RKO (cell line): ENCODE measurements at regions not wholly inside any gene's neighbourhood (a gene's known extent, or its start where the extent isn't known, plus 50 kb on each side); places are given as distances from the start of the nearest gene placed in this dataset.

Experiments used
- DNase-seq: peaks from one replicate; pipeline ENCODE4 v3.0.0-alpha.2; 2016; ENCODE audit warnings: low spot score

DNA sequence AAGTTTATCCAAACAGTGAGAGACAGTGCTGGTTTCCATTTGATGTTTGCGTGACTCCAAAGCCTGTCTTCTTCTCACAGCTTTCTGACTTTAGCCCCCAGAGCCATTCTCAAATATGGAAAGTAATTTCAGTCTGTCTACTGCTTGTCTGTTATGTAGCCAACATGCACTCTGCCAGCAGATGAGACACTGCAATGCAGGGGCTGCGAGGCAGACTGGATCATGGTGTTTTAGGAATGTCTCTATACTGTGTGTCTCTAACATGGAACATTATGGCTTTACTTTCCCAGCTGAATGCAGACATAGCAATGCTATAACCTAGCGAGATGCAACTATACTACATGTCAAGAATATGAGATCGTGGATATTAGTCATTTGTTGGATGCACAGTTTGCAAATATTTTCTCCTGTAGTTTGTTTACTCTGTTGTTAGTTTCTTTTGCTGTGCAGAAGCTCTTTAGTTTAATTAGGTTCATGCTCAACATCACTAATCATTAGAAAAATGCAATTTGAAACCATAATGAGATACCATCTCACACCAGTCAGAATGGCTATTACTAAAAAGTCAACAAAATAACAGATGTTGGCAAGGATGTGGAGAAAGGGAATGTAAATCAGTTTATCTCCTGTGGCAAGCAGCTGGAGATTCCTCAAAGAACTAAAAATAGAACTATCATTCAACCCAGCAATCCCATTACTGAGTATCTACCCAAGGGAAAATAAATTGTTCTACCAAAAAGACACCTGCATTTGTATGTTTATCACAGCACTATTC lies 235.8 kb upstream of the TMTC1 start:
- no peak for DNase-seq

DNA sequence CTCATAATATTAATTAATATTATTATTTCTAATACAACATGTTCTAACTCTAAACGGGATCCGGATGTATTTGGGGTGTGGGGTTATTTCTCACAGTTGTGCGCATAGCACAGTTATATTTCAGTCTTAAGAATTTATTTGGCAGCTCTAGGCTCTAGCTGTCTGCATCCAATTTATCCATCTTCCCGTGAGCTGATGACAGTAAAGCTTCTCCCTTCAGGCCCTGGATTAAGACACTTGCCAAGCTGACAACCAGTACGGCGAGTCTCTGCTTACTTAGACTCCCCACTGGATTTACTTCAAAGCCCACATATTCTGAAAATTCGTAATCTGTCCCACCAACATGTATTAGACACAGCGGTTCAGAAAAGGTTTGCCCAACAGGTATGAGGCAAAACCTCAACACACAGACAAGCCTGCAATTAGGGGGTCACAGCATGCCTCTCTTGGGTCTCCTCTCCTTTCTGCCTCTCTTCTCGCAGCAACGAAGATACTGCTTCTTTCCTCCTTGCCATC lies 232.9 kb upstream of the TMTC1 start:
- DNase-seq: no peak

DNA sequence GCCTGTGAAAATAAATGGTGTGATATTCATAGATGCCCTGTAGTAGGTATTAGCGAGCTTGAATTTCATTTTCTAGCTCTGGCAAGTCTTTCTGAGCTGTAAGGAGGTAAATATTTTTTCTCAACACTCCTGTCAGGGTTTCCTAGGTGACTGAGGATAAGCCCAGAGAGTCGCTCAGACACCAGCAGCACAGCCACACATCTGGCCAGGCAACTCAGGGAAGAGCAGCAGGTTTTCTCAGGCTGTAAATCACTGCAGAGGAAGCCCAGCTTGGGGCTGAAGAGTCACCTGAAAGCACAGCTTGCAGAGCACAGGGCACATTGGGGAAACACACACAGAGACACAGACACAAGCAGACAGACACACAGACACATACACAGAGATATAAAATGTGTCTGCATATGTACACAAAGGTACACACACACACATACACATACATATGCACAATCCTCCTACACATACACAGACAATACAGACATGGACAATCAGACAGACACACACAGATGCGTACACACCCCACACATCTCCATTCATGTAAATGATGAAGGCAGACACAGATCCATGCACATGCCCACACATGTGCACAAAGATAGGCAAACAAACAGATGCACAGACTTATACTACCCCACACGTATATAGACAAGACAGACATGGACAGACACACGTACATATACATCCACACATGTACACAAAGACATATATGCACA lies 232.0 kb upstream of the TMTC1 start:
- no peak for DNase-seq

DNA sequence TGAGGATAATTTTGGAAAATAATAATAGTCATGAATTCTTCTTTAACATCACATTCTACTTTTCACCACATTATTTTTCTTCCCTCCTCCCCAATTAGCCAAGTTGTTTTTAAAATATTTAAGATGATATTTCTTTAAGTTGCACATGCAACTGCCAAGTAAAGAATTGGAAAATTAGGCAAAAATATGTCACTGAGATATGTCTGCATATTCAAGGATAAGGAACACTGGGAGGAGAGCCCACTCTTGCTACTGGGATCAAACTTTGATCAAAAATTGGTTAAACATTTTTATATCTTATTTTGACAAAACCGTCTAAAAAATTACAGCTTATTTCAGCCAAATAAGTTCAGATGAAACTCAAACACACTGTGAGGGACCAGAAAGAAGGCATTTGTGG lies 231.2 kb upstream of the TMTC1 start:
- DNase-seq: no peak

DNA sequence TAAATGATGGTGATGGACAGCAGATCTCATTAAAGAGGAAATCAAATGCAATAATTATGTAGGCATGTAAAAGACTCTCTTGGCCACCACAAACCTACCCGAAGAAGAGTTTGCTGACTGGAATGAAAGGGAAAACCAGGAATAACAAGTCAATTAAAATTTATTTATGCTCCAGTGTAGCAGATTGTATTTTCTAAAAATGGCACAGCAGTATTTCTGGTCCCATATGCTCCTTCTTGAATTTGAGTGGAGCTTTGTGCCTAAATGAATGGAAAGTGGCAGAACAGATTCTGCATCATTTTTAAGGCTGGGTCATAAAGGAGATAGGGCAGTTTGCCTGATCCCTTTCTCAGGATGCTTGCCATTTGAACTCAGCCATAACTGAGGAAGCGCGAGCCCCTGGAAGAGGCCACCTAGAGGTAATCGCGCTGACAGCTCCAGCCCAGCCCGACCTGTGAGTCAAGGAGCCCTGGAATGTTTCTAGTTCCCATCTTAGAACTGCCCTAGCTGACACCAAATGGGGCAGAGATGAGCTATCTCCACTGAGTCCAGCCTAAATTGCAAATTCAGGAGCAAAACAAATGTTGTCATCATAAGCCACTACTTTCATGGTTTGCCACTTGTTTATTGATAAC lies 229.2 kb upstream of the TMTC1 start:
- no peak for DNase-seq

DNA sequence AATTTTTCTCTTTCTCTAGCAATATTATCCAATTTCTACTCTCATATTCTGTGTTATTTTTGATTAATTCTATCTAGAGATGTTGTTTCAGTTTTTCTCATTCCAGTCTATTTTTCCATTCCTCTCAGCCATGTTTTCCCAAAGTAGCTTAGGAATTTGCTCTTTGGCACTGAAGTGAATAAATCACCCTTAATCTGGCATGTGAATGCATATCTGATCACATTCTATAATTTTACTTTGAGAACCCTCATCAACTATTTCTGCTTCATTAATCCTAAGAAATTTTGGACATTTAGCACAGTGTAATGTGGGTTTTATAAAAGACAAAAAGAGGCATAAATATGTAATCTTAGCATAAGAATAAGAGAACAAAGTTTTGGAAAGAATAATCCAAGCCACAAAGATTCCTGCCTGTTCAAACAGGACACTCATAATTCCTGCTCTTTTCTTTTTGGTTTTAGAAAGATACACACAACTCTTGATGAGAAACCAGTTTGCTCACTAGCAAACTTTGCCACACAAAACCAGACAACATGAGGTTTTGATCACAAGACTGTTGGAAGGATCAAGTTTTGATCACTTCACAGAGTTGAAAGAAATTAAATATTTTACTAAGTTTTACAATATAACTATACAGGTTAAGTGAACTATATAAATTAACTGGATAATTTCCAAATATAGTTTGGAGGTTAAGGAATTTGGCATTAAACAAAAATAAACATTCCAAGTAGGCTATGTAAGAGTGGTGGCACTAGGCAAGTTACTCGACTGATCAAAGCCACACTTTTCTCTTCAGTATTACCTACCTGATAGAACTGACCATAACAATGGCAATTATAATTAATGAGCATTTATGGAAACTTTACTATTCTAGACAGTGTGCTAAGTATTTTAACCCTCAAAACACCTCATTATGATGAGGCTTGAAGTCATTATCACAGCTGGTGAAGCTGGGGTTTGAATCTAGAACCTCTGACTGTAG lies 226.6 kb upstream of the TMTC1 start:
- no peak for DNase-seq

DNA sequence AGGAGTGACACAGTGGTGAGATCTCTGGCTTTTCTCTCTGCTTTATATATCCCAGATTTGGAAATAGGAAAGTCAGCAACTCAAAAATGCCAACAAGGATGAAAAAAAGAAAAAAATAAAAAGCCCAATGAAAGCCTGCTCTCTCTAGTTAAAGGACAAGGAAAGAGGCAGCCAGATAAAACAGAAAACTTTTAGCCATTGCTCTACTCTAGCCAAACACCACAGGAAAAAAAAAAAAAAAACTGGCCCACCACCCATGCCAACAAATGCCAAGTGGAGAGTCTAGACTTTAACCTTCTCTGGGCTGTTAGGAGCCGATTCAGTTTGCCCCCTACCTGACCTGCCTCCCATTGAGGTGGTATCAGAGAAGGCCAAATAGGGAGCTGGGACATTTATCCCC lies 222.3 kb upstream of the TMTC1 start:
- DNase-seq: no peak

DNA sequence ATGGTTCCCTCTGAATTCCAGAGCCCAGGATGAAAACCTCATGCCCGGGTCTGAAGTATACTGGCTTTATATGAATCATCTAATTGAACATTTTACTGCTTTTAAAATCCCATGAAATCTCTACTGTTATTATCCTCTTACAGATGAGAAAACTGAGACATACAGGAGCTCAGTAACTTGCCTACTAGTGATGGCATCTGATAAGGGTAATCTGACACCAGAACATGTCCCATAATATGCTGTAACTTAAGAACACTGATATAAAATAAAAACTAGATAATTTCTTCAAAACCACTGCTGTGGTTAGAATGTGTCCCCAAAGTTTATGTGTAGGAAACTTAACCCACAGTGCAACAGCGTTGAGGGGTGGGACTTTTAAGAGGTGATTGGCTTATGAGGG lies 219.6 kb upstream of the TMTC1 start:
- DNase-seq: no peak

DNA sequence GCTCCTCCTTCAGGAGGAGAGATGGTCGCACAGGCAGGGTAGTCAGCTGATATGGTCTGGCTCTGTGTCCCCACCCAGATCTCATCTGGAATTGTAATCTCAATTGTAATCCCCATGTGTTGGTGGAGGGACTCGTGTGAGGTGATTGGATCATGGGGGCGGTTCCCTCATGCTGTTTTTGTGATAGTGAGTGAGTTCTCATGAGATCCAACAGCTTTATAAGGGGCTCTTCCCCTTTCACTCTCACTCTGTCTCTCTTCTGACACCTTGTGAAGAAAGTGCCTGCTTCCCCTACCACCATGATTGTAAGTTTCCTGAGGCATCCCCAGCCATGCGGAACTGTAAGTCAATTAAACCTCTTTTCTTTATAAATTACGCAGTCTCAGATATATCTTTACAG lies 218.9 kb upstream of the TMTC1 start:
- DNase-seq: no peak

DNA sequence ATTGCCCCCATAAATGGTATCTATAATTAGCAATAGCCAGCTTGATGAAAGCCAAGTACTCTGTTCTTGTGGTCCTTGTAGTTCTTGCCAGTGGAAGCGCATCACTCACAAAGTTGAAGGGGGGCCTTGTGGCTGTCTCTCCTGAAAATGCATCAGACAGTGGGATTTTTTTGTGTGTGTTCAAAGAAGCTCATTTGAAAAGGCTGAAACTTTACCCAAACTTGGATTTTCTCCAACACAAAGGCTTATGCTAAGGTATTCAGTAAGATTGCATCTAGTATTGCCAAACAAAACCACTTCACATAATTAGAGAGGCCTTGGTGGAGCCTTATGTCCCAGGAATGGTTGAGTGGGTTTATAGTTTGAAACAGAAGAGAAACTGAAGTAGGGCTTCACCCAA lies 216.7 kb upstream of the TMTC1 start:
- DNase-seq: no peak

DNA sequence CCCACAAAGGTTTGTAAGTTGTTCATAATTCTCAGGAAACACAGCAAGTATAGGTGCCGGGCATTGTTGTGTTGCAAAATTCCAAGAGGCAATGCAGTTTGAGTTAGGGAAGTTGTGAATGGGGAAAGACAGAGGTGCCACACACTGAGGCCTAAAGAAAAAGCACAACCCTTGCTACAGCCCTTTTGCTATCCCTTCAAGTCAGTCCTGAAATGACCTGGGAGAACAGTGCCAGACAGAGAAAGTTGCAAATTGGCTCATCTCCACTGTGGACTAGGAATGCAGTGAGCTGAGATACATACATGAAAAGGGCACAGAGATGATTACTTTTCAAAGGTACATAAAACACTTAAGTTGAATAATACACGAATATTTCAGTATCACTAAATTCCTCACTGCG lies 213.3 kb upstream of the TMTC1 start:
- no peak for DNase-seq

DNA sequence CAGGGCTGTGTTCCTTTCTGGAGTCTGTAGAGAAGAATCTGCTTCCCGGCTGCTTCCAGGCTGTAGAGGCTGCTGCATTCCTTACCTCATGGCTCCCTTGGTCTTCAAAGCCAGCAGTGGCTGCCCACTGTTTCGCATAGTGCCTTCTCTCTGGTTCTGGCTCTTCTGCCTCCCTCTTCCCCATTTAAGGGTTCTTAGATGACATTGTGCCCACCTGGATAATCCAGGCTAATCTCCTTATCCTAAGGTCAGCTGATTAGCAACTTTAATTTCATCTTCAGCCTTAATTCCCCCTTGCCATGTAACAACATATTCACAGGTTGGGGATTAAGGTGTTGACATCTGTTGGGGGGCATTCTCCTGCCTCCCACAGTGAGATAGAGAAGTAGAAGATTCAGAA lies 208.6 kb upstream of the TMTC1 start:
- no peak for DNase-seq

DNA sequence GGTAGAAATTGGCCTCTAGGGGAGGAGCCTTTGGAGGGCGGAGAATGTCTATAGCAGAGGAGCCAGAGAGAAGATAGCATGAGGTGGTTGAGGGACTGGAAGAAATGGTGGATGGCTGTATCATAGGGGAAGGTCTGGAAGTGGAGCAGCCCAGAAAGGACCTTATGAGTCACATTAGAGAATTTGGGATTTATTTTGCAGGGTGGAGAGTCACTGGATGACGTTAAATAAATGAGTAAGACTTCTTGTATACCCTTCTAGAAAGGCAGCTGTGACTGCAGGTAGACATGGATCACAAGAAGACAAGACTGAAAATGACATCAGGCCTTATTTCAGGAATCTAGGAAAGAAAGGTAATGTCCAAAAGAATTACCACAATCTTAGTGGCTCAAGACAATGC lies 208.2 kb upstream of the TMTC1 start:
- no peak for DNase-seq

DNA sequence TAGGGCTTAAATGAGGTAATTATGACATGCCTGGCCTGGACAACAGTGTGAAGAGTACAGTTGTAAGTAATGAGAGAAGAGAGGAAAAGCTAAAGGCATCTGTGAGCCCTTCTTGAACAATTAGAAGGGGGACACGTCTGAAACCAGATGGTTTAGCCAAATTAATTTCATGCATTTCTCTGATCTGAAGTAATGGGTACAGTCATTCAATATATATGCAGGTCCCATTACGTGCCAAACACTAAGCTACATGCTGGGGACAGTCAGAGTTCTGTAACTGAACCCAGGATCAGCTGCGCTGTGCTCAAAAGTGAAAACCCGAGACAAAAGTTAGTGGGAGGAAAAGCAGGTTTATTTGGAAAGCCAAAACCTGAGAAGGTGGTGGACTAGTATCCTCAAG lies 207.2 kb upstream of the TMTC1 start:
- no peak for DNase-seq

DNA sequence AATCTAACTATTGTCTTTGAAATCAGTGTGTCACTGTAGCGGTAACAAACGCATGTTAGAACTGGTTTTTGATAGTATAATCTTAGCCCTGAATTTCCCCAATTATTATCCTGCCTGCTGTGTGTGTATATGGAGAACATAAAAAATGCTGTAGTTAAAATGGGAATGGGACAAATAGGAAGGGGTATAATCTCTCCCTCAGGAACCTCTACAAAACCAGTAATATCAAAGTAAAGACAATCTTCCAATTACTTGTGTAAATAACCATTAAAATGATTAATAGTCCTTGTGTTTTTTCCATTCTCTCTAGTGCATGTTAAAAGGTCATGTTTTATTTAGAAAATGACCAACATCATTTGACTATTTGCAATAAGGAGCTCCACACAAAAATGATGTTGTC lies 200.1 kb upstream of the TMTC1 start:
- DNase-seq: no peak

DNA sequence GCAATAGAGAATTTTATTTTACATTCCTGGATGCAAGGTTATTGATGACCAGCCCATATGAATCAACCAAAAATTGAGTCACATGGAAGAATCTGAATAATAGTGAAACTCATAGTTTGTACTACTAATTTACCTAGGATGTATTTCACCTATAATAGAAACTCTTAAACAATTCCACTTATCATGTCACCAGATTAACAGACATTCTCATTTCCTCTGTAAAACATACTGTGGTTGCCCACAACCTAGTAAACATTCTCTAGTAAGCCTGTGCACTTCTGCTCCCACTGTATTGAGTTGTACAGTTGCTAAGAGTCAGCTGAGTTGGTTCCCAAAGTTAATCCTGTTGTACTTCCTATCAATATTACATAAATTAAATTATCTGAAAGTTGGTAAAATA lies 196.6 kb upstream of the TMTC1 start:
- no peak for DNase-seq

DNA sequence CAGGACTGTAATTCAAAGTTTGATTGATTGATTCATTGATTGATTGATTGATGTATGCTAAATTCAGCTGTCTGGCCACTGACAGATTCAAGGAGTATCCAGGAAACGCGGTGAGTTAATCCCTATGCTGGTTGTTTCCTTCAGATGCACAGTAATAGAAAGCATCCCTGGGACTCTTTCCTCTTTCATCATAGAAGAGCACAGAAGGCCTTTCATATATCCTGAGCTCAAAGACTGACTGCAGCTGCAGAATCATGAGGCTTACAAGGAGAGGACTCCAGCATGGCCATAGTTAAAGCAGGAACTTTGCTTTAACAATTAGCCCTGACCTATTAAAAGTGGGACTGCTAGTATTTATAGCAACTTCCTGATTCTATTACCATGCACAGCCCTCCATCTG lies 187.7 kb upstream of the TMTC1 start:
- no peak for DNase-seq

DNA sequence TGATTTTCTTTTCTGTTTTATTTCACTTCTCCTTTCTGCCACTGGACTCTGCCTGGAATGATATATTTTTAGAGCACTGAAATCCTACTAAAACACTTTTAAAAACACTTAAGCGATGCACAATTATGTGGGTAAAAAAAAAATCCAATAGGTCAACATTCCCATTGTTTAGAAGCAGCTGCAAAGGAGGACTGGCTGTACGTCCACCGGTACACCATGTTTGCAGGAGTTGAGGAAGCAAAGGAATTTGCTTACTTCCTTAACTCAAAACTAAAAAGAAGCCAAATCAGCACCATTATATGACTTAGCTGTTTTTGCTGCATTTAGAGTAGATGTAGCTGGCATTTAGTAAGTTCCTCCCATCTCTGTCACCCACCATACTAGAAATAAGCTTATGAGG lies 186.8 kb upstream of the TMTC1 start:
- DNase-seq: no peak

DNA sequence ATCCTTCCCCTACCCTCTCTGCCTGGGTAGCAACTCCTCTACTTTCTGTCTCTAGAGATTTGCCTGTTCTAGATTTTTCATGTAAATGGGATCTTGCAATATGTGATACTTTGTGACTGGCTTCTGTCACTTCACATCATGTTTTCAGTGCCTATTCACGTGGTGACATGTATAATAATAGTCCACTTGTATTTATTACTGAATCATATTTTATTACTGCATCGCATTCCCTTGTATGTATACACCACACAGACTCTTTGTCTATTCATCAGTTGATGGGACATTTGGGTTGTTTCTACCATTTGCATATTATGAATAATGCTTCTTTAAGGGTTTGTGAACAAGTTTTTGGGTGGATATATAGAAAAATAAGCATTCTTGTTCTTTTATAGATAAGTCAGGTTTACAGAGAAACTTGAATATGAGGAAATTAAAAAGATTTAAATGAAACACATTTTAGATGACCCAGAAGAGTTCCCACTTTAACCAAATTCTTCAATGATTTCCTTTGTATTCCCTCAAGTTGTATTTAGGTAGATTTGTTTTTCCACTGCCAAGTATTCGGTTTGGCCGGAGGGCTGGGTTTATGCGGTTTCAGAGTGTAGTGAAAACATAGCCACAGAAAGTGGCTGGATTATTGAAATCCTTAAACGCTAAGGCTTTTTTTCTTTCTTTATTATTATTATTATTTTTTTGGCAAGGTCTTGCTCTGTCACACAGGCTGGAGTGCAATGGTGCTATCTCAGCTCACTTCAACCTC lies 178.7 kb upstream of the TMTC1 start:
- DNase-seq: no peak

DNA sequence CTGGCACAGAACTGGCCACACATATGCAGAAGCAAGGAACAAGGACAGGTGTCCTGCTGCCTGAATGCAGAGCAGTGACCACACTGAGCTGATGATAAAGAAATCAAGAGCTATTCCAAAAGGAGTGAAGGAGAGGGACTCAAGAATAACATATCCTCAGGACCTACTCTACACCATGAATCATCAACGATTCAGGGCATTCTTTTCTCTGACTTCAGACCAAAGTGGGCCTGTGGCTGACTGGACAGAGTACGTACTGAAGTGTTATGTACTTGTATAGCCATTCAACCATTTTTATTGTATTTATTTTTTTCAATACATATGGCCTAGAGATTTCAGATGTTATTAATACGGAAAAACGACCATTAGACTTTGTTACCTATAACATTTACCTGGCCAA lies 177.5 kb upstream of the TMTC1 start:
- DNase-seq: no peak

DNA sequence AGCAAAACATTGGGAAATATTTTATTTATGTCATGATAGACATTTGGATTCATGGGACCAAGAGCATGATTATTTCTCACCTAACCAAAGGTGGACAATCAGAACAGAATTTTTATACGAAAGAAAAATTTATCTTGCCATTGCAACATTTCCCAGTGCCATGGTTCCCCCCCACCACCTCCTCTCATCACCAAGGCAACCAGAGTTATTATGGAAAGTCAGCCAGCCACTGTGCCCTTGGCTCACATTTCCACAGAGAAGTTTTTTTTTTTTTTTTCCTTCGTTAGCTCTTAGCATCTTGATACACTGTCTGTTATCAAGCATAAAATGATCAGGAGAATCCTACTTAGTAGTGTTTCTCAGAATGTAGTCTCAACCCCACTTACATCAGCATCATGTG lies 176.4 kb upstream of the TMTC1 start:
- DNase-seq: no peak
